ENCODE measurements at regions not wholly inside any gene's neighbourhood (a gene's known extent, or its start where the extent isn't known, plus 50 kb on each side); places are given as distances from the start of the nearest gene placed in this dataset.

DNA sequence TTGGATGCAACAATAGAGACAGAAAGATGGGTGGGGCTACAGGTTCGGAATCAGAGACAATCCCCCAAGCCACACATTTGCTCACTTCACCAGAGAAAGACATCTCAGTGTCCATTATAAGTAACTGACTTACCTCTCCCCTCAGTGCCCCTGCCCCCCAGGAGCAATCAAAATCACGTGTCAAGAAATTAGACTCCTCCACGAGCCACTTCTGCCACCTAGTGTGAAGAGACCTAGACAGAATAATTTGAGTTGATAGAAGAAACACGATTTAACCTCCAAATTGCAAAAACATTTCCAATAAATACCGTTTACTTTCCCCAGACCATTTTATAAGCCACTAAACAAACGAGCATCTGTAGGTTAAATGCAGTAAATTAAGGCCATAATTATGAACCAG is 123.2 kb downstream of the SLC30A10 start:
- ATAC-seq (no peak), DNase-seq (ENCODE audit: low spot score) (no peak)

GRCh38 chr1:219801156-219801820 is 127.1 kb downstream of the SLC30A10 start:
- DNase-seq (ENCODE audit: low spot score) (no peak), ATAC-seq (no peak)

- no peak for DNase-seq (ENCODE audit: low spot score)
- ATAC-seq, result no peak
These were observed 129.9 kb downstream of the SLC30A10 start for GRCh38 chr1:219798283-219799030.

DNA sequence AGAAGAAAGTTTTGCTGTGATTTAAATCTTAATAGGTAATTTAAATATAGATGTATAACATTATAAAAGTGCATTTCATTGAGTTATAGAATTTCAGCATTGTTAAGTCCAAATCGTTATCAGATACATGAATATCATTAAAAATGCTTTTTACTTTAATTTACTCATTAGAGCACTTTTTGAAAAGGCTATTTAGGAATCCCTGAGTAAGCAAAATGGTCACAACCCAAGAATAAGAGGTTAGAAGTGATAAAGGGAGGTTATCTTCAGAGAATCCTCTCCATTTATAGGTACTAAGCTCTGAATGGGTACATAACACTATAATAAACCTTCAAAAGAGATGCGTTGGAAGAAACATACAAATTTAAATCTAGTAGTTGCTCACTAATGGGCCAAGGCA is 130.7 kb downstream of the SLC30A10 start:
- ATAC-seq (no peak), DNase-seq (ENCODE audit: low spot score) (no peak)

DNA sequence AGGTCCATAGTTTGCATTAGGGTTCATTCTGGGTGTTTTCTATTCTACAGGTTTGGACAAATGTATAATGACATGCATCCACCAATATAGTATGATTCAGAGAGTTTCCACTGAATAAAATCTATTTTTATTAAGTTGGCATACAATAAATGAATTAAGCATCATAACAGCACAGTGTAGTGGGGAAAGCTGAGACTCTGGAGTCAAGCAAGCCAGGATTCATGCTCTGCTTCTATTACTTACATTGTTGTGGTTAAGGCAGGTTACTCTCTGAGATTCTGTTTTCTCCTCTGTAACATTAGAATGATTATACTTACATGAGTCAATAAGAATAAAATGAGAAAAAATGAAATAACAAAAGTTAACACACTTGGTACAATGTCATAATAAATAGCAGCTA is 131.3 kb downstream of the SLC30A10 start:
- ATAC-seq (no peak), DNase-seq (ENCODE audit: low spot score) (no peak)

GRCh38 chr1:219795363-219795917 is 132.9 kb downstream of the SLC30A10 start:
- no peak for DNase-seq (ENCODE audit: low spot score)
- ATAC-seq, result no peak

DNA sequence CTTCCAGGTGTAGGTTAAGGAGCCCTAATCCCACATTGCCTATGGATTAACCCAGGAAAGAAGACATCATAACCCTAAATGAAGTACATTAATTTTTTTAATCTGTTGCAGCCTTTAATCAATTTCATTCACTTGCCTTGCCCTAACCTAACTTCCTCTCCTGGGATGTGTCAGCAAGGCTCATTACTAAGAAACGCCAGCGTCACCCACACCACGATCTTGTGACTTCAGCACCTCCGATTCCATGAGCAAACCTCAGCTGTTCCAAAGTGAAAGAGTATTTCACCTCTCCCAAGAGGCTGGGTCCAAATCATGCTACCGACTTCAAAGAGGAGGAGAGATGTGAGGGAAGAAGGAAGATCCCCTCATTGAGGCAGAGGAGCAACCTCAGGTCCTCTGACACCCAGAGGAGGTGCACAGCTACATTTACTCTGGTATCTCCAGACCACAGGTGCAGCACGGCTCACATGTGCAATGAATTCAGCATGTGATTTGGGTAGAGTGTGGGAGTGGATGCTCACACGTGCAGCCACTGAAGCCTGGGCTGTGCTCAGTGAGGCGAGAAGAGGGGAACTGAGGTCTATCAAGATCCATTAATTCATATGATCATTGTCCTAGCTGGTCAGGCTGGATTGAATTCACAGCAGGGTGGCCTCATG is 134.1 kb downstream of the SLC30A10 start:
- no peak for ATAC-seq
- DNase-seq (ENCODE audit: low spot score), result no peak

GRCh38 chr1:219792337-219793021 is 135.9 kb downstream of the SLC30A10 start:
- ATAC-seq, result no peak

DNA sequence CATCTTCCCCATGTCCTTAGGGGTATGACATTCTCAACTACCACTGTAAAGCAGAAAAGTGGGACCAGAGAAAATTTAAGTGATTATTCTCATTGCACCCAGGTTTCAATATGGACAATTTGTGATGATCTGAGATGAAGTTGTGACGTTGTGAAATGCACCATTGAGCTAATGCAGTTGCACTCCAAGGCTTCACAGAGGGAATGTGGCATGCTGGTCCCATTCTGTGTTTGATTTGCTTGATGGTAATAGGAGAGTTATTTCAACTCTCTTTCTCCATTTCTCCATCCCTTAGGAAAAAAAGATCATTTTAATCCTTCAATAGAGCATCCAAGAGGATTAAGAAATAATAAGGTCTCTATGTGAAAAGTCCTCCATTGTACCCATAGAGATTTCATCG is 136.6 kb downstream of the SLC30A10 start:
- no peak for DNase-seq (ENCODE audit: low spot score)
- no peak for ATAC-seq

More at GRCh38 chr1:219792337-219793021, 135.9 kb downstream of the SLC30A10 start:
- no peak for DNase-seq (ENCODE audit: low spot score)

DNA sequence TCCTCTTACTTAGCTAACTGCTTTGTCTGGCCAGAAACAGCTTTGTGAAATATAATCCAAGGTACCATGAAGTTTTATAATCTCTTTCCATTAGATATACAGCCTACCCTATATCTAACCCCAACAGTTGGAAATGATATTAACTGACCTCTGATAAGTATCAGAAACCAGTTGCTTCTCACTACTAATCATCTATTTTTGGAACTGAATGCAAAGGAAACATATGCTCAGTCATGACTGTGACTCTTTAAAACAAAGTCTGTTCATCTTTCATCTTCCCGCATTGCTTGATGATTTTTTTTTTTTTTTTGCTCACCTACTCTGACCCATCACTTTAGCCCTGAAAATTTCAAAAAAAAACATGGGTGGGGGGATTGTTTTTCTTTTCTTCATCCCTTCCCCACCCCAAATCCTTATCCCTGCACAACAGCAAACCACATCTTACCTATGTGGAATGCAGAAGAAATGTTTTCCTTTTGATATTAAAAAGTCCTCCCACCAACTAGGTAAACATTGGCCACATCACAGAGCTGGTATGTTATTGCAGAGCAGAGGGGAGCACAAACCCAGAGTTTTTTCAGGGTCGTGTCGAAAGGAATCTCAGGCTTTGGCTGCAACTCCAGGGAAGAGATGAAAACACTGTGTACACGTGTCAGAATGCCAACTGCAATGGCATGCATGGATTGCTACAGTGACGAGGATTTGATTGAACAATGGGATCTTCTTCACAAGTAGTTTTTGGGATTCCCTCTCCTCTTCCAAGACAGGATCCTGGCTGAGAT is 137.3 kb downstream of the SLC30A10 start:
- ATAC-seq (no peak), DNase-seq (ENCODE audit: low spot score) (no peak)

DNA sequence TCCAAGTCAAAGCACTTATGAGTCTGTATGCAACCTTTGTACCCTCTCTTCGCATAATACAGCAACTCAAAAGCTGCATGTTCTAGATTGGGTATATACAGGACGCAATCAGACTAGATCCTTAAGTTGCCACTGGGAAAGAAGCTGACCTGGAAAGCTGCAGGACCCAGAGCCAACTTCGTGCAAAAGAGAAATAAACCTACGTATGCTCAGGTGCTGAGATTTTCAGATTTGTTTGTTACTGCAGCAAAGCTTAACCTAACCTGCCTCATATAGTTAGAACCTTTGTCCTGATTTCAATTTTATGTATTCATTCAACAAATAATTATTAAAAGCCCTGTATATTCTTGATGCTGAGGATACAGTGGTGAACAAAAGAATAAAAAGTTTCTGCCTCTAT is 139.7 kb downstream of the SLC30A10 start:
- ATAC-seq, result no peak
- DNase-seq (ENCODE audit: low spot score), result no peak

- ATAC-seq, result no peak
These were observed 140.3 kb downstream of the SLC30A10 start for GRCh38 chr1:219788091-219788490.

GRCh38 chr1:219784660-219785381 is 143.5 kb downstream of the SLC30A10 start:
- DNase-seq (ENCODE audit: low spot score), result no peak
- no peak for ATAC-seq

More at GRCh38 chr1:219788091-219788490, 140.3 kb downstream of the SLC30A10 start:
- DNase-seq (ENCODE audit: low spot score), result no peak

- no peak for DNase-seq (ENCODE audit: low spot score)
- ATAC-seq, result no peak
These were observed 144.6 kb downstream of the SLC30A10 start for GRCh38 chr1:219783605-219784235.

DNA sequence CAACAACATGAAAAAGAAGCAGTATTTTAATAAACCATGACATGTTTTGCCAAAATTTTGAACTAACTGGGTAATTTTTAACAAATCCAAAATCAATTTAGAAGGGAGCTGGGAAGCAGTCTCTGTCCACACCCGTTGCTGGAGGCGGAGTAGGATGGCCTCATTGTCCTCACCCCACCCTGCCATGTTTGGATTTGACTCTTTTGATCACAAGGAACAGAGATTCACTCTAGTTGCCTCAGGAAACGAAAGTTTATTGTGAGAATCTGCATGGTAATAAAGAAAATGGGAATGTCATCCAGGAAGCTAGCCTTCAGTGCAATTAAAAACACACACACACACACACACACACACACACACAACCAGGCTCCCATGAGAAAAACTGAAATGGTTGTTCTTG is 145.4 kb downstream of the SLC30A10 start:
- DNase-seq (ENCODE audit: low spot score) (no peak), ATAC-seq (peak; percentile 69)

DNA sequence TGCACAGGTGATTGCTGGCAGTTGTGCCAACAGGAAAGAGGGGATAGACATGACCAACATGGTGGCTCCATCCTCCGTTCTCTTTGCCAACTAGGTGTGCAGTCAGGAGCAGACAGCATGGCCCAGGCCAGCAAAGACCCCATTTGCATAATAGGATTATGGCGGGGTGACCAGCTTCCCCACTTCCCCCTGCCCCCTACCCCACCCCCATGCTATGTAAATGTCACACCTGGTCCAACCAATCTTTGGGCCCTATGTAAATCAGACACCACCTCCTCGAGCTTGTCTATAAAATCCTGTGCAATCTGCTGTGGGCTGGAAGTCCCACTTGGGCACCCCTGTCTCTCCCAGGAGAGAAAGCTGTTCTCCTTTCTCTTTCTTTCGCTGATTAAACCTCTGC is 146.0 kb downstream of the SLC30A10 start:
- DNase-seq (ENCODE audit: low spot score) (no peak), ATAC-seq (peak; percentile 37)

- no peak for DNase-seq (ENCODE audit: low spot score)
- ATAC-seq, result no peak
These were observed 146.9 kb downstream of the SLC30A10 start for GRCh38 chr1:219781491-219781890.

GRCh38 chr1:219778793-219779369 is 149.5 kb downstream of the SLC30A10 start:
- no peak for ATAC-seq
- no peak for DNase-seq (ENCODE audit: low spot score)

DNA sequence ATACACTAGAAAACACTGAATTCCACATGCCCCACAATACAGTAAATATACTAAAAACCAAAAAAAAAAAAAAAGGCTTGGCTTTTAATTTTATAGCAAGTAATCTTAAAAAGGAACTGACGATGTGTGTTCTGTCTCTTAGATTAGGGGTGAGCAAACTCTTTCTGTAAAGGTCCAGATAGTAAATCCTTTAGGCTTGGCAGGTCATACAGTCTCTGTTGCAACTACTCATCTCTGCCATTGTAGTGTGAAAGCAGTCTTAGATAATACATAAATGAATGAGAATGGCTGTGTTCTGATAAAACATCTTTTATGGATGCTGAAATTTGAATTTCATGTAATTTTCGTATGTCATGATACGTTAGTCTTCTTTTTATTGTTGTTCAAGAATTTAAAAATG is 150.2 kb downstream of the SLC30A10 start:
- ATAC-seq (no peak), DNase-seq (ENCODE audit: low spot score) (no peak)

Data from left lobe of liver (tissue), 2 donors.